GM18502 (cell line): ENCODE measurements at regions not wholly inside any gene's neighbourhood (a gene's known extent, or its start where the extent isn't known, plus 50 kb on each side); places are given as distances from the start of the nearest gene placed in this dataset.

Experiments
- ATAC-seq: cut with Tn5 transposase; IDR thresholded peaks from one replicate; pipeline ENCODE4 v1.9.1; 2021; ENCODE audit warnings: mild to moderate bottlenecking; ENCODE audit not compliant: unreplicated experiment, poor library complexity

GRCh38 chr1:212520746-212521145 is 87.8 kb upstream of the ATF3 start:
- no peak for ATAC-seq

GRCh38 chr1:212525479-212526110 is 83.0 kb upstream of the ATF3 start:
- ATAC-seq: no peak

- no peak for ATAC-seq
These were observed 82.5 kb upstream of the ATF3 start for GRCh38 chr1:212526111-212526491.

GRCh38 chr1:212528501-212528900 is 80.1 kb upstream of the ATF3 start:
- no peak for ATAC-seq

- ATAC-seq: no peak
These were observed 79.3 kb upstream of the ATF3 start for GRCh38 chr1:212529211-212529741.

GRCh38 chr1:212531267-212531666 is 77.3 kb upstream of the ATF3 start:
- ATAC-seq: no peak

GRCh38 chr1:212531796-212532195 is 76.8 kb upstream of the ATF3 start:
- ATAC-seq: no peak

GRCh38 chr1:212532469-212533147 is 76.0 kb upstream of the ATF3 start:
- no peak for ATAC-seq

- ATAC-seq: no peak
These were observed 75.4 kb upstream of the ATF3 start for GRCh38 chr1:212533148-212533517.

- no peak for ATAC-seq
These were observed 72.0 kb upstream of the ATF3 start for GRCh38 chr1:212536586-212536985.

- ATAC-seq: no peak
These were observed 71.0 kb upstream of the ATF3 start for GRCh38 chr1:212537610-212538009.

GRCh38 chr1:212539737-212540430 is 68.7 kb upstream of the ATF3 start:
- ATAC-seq: no peak

- no peak for ATAC-seq
These were observed 65.8 kb upstream of the ATF3 start for GRCh38 chr1:212542761-212543187.

GRCh38 chr1:212544110-212544509 is 64.5 kb upstream of the ATF3 start:
- no peak for ATAC-seq

- ATAC-seq: no peak
These were observed 62.5 kb upstream of the ATF3 start for GRCh38 chr1:212545941-212546635.

- no peak for ATAC-seq
These were observed 59.0 kb upstream of the ATF3 start for GRCh38 chr1:212549503-212550017.

GRCh38 chr1:212551929-212552328 is 56.6 kb upstream of the ATF3 start:
- ATAC-seq: no peak

- no peak for ATAC-seq
These were observed 54.9 kb upstream of the ATF3 start for GRCh38 chr1:212553676-212554075.

- ATAC-seq: no peak
These were observed 54.2 kb upstream of the ATF3 start for GRCh38 chr1:212554401-212554800.

- no peak for ATAC-seq
These were observed 53.1 kb upstream of the ATF3 start for GRCh38 chr1:212555426-212555825.
